HG02884 (cell line): ENCODE measurements at regions not wholly inside any gene's neighbourhood (a gene's known extent, or its start where the extent isn't known, plus 50 kb on each side); places are given as distances from the start of the nearest gene placed in this dataset.
"Not testable (repeated sequence)": the region's sequence is repeated elsewhere in the genome, so short reads cannot be mapped to it uniquely, and the experiment has no call there.

ENCODE experiments used
- ATAC-seq: cut with Tn5 transposase; IDR thresholded peaks from one replicate; pipeline ENCODE4 v1.9.1; 2021; ENCODE audit warnings: mild to moderate bottlenecking, moderate library complexity; ENCODE audit not compliant: unreplicated experiment

DNA sequence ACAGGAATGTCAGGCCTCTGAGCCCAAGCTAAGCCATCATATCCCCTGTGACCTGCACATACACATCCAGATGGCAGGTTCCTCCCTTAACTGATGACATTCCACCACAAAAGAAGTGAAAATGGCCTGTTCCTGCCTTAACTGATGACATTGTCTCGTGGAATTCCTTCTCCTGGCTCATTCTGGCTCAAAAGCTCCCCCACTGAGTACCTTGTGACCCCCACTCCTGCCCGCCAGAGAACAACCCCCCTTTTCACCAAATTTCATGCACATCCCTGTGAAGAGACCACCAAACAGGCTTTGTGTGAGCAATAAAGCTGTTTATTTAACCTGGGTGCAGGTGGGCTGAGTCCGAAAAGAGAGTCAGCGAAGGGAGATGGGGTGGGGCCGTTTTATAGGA, 447.4 kb downstream of the FGF13 start:
- ATAC-seq: not testable (repeated sequence)

- ATAC-seq: no peak
Observed at GRCh38 chrX:138270931-138271330, 440.6 kb downstream of the FGF13 start.

DNA sequence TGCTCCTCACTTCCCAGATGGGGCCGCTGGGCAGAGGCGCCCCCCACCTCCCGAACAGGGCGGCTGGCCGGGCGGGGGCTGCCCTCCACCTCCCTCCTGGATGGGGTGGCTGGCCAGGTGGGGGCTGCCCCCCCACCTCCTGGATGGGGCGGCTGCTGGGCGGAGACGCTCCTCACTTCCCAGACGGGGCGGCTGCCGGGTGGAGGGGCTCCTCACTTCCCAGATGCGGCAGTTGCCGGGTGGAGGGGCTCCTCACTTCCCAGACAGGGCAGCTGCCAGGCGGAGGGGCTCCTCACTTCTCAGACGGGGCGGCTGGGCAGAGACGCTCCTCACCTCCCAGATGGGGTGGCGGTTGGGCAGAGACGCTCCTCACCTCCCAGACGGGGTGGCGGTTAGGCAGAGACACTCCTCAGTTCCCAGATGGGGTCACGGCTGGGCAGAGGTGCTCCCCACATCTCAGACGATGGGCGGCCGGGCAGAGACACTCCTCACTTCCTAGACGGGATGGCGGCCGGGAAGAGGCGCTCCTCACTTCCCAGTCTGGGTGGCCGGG, 428.8 kb downstream of the FGF13 start:
- not testable (repeated sequence) for ATAC-seq

GRCh38 chrX:138287205-138287877, 424.2 kb downstream of the FGF13 start:
- no peak for ATAC-seq

GRCh38 chrX:138294951-138295350, 416.6 kb downstream of the FGF13 start:
- no peak for ATAC-seq

- no peak for ATAC-seq
Observed at GRCh38 chrX:138298268-138298667, 413.2 kb downstream of the FGF13 start.

DNA sequence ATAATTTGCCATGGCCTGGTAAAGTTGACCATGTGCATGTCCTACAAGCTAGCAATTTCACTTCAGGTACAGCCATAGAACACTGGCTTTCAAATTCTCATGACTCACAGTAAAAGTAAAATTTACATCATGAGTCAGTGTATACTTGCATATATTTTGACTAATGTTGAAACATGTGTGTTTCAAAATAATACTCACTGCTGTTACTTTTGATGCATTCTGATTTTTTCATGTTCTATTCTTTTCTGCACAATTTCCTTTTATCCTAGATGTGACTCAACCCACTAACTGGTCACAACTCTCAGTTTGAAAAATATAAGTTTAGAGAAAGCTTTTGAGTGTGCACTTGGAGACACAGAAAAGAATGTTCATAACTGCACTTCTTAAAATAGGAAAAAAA, 365.7 kb downstream of the FGF13 start:
- ATAC-seq: peak; percentile 48

DNA sequence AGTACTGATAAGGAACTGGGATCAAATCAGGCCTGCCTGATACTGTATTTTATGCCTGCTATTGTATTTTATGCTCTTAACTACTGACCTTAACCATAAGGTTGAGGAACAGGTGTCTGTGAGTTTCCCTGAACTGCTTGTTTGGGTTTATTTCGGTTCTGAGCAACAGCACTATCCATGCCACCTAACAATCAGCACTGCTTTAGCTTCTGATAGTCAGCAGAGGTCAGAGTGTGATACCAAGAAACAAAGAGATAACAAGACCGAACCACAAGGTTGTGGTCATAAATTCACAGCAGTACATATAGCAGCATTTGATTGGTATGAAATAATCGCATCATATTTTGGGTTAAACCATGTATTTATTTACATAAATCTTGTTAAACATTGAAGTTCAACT, 362.2 kb downstream of the FGF13 start:
- ATAC-seq: no peak

DNA sequence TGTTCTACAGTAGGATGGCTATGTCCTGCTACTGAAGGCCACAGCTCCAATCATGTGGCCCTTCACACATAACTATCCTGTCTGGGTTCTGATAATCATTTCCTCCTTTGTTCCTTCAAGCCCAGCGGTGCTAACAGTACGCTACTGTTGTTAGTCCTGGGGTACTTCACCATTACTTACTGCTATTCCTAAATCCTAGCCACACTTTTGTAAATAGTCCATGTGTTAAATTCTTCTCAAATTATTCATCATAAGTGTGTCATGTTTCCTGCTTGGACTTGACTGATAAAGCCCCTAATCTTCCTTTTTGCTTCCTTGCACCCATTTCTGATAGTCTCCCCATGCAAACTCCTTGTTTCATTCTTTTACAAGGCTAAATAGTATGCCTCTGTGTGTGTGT, 332.6 kb downstream of the FGF13 start:
- no peak for ATAC-seq

- ATAC-seq: no peak
Observed at GRCh38 chrX:138408101-138408500, 303.4 kb downstream of the FGF13 start.

GRCh38 chrX:138411048-138411447, 300.5 kb downstream of the FGF13 start:
- no peak for ATAC-seq
